Fibroblast of lung (primary cell): ENCODE measurements at regions not wholly inside any gene's neighbourhood (a gene's known extent, or its start where the extent isn't known, plus 50 kb on each side); places are given as distances from the start of the nearest gene placed in this dataset.

ENCODE experiments used
- EZH2 ChIP-seq: IDR thresholded peaks from 2 replicates; pipeline ENCODE4 v1.5.1; 2012; ENCODE audit warnings: low read length, control low read depth, mild to moderate bottlenecking; ENCODE audit errors: missing control alignments
- TF ChIP-seq, protein P1 (sequence below), 2 donors: IDR thresholded peaks in 1 of 2; conservative IDR thresholded peaks in 1 of 2; 1 replicate in 1 of 2; 2 replicates in 1 of 2; pipeline ENCODE4 v1.5.1; 2011 to 2012; ENCODE audit warnings: low read length in 2 of 2, control low read depth in 1 of 2, inconsistent platforms in 1 of 2, low read depth in 1 of 2, mild to moderate bottlenecking in 1 of 2

DNA sequence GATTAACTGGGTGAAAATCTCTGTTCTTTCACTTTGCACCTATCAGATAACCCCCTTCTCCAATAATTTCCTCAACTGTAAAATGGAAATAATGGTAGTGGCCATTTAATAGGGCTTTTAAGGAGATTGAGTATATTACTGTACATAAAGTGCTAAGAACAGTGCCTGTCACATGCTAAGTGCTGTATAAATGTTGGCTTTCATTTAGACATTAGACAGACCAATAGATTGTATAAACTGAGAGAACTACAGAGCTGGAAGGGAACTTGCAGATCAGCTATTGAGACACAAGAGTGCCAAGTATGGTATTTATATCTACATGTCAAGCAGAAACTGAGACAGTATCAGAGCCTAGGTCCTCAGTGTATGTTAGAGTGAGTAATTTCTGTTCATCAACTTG lies 934.7 kb downstream of the PLA2G4A start:
- TF ChIP-seq, protein P1, sequence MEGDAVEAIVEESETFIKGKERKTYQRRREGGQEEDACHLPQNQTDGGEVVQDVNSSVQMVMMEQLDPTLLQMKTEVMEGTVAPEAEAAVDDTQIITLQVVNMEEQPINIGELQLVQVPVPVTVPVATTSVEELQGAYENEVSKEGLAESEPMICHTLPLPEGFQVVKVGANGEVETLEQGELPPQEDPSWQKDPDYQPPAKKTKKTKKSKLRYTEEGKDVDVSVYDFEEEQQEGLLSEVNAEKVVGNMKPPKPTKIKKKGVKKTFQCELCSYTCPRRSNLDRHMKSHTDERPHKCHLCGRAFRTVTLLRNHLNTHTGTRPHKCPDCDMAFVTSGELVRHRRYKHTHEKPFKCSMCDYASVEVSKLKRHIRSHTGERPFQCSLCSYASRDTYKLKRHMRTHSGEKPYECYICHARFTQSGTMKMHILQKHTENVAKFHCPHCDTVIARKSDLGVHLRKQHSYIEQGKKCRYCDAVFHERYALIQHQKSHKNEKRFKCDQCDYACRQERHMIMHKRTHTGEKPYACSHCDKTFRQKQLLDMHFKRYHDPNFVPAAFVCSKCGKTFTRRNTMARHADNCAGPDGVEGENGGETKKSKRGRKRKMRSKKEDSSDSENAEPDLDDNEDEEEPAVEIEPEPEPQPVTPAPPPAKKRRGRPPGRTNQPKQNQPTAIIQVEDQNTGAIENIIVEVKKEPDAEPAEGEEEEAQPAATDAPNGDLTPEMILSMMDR (conservative IDR thresholded peaks at IDR 0.05 in 1 of 2, IDR thresholded peaks at IDR 0.05 in 1 of 2; ENCODE audit: low read depth in 1 of 2, low read length in 2 of 2), result no peak
- no peak for TF ChIP-seq EZH2
